HepG2 (cell line): ENCODE measurements at regions not wholly inside any gene's neighbourhood (a gene's known extent, or its start where the extent isn't known, plus 50 kb on each side); places are given as distances from the start of the nearest gene placed in this dataset.

Experiments used
- DMTF1 ChIP-seq: sonication (generic); formaldehyde crosslinking; IDR thresholded peaks from 2 replicates; pipeline ENCODE4 v1.4.0; 2020; ENCODE audit warnings: mild to moderate bottlenecking, missing genetic modification reagents
- GTF3A ChIP-seq: sonication (generic); formaldehyde crosslinking; conservative IDR thresholded peaks from 2 replicates; pipeline ENCODE4 v1.4.0; 2020; ENCODE audit warnings: mild to moderate bottlenecking, missing genetic modification reagents
- JUN ChIP-seq: sonication (generic); formaldehyde crosslinking; IDR thresholded peaks from 2 replicates; pipeline ENCODE4 v1.4.0; 2020; ENCODE audit warnings: mild to moderate bottlenecking, missing genetic modification reagents
- KLF16 ChIP-seq, 2 experiments: sonication (generic) in 1 of 2; formaldehyde crosslinking in 1 of 2; IDR thresholded peaks; 2 replicates each; pipeline versions ENCODE4 v1.6.1 to v1.8.0; 2016 to 2023; ENCODE audit warnings: missing genetic modification reagents in 2 of 2, missing compliant biosample characterization in 1 of 2
- MED1 ChIP-seq: sonication (generic); formaldehyde crosslinking; IDR thresholded peaks from 2 replicates; pipeline ENCODE4 v1.4.0; 2020; ENCODE audit warnings: missing genetic modification reagents
- MEIS1 ChIP-seq: sonication (generic); formaldehyde crosslinking; IDR thresholded peaks from 2 replicates; pipeline ENCODE4 v1.9.0; 2021; ENCODE audit warnings: mild to moderate bottlenecking, missing genetic modification reagents, moderate library complexity, borderline replicate concordance
- ONECUT2 ChIP-seq: sonication (generic); formaldehyde crosslinking; IDR thresholded peaks from 2 replicates; pipeline ENCODE4 v1.4.0; 2020; ENCODE audit warnings: missing genetic modification reagents
- POLR2A ChIP-seq, 2 experiments: IDR thresholded peaks; 2 replicates each; pipeline ENCODE4 v1.6.1; 2011; ENCODE audit warnings: low read depth in 2 of 2, low read length in 2 of 2, mild to moderate bottlenecking in 1 of 2, moderate library complexity in 1 of 2; ENCODE audit not compliant: insufficient read depth in 1 of 2
- RNF219 ChIP-seq: sonication (generic); formaldehyde crosslinking; IDR thresholded peaks from 2 replicates; pipeline ENCODE4 v1.5.0; 2020; ENCODE audit warnings: mild to moderate bottlenecking, missing genetic modification reagents
- SATB2 ChIP-seq: sonication (generic); formaldehyde crosslinking; IDR thresholded peaks from 2 replicates; pipeline ENCODE4 v1.5.0; 2020; ENCODE audit warnings: missing genetic modification reagents
- SMC3 ChIP-seq: IDR thresholded peaks from 2 replicates; pipeline ENCODE4 v1.6.1; 2011; ENCODE audit warnings: low read length, improper control_type of control experiment
- SNAPC2 ChIP-seq: sonication (generic); formaldehyde crosslinking; IDR thresholded peaks from 2 replicates; pipeline ENCODE4 v1.8.1; 2022; ENCODE audit warnings: mild to moderate bottlenecking, missing genetic modification reagents
- ZNF17 ChIP-seq: sonication (generic); formaldehyde crosslinking; IDR thresholded peaks from 2 replicates; pipeline ENCODE4 v1.5.0; 2020; ENCODE audit warnings: mild to moderate bottlenecking, missing genetic modification reagents
- ZNF20 ChIP-seq: sonication (generic); formaldehyde crosslinking; IDR thresholded peaks from 2 replicates; pipeline ENCODE4 v1.4.0; 2020; ENCODE audit warnings: mild to moderate bottlenecking, moderate library complexity, missing genetic modification reagents
- ZNF224 ChIP-seq: sonication (generic); formaldehyde crosslinking; IDR thresholded peaks from 2 replicates; pipeline ENCODE4 v1.5.0; 2020; ENCODE audit warnings: mild to moderate bottlenecking, missing genetic modification reagents
- ZNF251 ChIP-seq: sonication (generic); formaldehyde crosslinking; IDR thresholded peaks from 2 replicates; pipeline ENCODE4 v1.9.0; 2021; ENCODE audit warnings: mild to moderate bottlenecking, missing genetic modification reagents
- ZNF431 ChIP-seq: sonication (generic); formaldehyde crosslinking; IDR thresholded peaks from 2 replicates; pipeline ENCODE4 v1.9.0; 2022; ENCODE audit warnings: missing genetic modification reagents, low read depth, mild to moderate bottlenecking, borderline replicate concordance
- ZNF432 ChIP-seq: sonication (generic); formaldehyde crosslinking; IDR thresholded peaks from 2 replicates; pipeline ENCODE4 v1.5.0; 2020; ENCODE audit warnings: missing genetic modification reagents, mild to moderate bottlenecking, borderline replicate concordance
- ZNF652 ChIP-seq: IDR thresholded peaks from 2 replicates; pipeline ENCODE4 v1.6.1; 2016; ENCODE audit warnings: low read depth, borderline replicate concordance
- ZNF746 ChIP-seq: sonication (generic); formaldehyde crosslinking; IDR thresholded peaks from 2 replicates; pipeline ENCODE4 v1.8.0; 2022; ENCODE audit warnings: mild to moderate bottlenecking, missing genetic modification reagents
- ZNF776 ChIP-seq: sonication (generic); formaldehyde crosslinking; IDR thresholded peaks from 2 replicates; pipeline ENCODE4 v1.4.0; 2020; ENCODE audit warnings: mild to moderate bottlenecking, missing genetic modification reagents
- TF ChIP-seq, protein P1 (sequence below): sonication (generic); formaldehyde crosslinking; conservative IDR thresholded peaks from 2 replicates; pipeline ENCODE4 v1.4.0; 2020; ENCODE audit warnings: missing genetic modification reagents
- TF ChIP-seq, protein P2 (sequence below): sonication (generic); formaldehyde crosslinking; IDR thresholded peaks from 2 replicates; pipeline ENCODE4 v1.5.0; 2020; ENCODE audit warnings: mild to moderate bottlenecking, missing genetic modification reagents

- TF ChIP-seq SATB2 (CRISPR knock-in tag) (peak; percentile 59; the same call in 1 of the 2 replicates), MEIS1 (no peak), POLR2A (IDR thresholded peaks at IDR 0.05; ENCODE audit: insufficient read depth in 1 of 2, low read depth in 2 of 2, low read length in 2 of 2) (no peak), SMC3 (no peak), ZNF652 (CRISPR knock-in tag) (no peak), ZNF20 (CRISPR knock-in tag) (no peak), ONECUT2 (CRISPR knock-in tag) (0 out of 2 replicates have a peak, but pooled peaks have one; percentile 15), ZNF746 (CRISPR knock-in tag) (no peak), GTF3A (CRISPR knock-in tag) (no peak), SNAPC2 (CRISPR knock-in tag) (no peak), MED1 (peak; percentile 74), ZNF224 (CRISPR knock-in tag) (no peak), DMTF1 (CRISPR knock-in tag) (no peak), KLF16 (CRISPR knock-in tag; IDR thresholded peaks at IDR 0.05) (no peak), ZNF776 (CRISPR knock-in tag) (no peak), RNF219 (CRISPR knock-in tag) (no peak), ZNF432 (CRISPR knock-in tag) (no peak), ZNF431 (CRISPR knock-in tag) (no peak; the same call in 1 of the 2 replicates), ZNF17 (CRISPR knock-in tag) (no peak), JUN (0 out of 2 replicates have a peak, but pooled peaks have one; percentile 52), ZNF251 (CRISPR knock-in tag) (no peak)
- TF ChIP-seq, protein P1, sequence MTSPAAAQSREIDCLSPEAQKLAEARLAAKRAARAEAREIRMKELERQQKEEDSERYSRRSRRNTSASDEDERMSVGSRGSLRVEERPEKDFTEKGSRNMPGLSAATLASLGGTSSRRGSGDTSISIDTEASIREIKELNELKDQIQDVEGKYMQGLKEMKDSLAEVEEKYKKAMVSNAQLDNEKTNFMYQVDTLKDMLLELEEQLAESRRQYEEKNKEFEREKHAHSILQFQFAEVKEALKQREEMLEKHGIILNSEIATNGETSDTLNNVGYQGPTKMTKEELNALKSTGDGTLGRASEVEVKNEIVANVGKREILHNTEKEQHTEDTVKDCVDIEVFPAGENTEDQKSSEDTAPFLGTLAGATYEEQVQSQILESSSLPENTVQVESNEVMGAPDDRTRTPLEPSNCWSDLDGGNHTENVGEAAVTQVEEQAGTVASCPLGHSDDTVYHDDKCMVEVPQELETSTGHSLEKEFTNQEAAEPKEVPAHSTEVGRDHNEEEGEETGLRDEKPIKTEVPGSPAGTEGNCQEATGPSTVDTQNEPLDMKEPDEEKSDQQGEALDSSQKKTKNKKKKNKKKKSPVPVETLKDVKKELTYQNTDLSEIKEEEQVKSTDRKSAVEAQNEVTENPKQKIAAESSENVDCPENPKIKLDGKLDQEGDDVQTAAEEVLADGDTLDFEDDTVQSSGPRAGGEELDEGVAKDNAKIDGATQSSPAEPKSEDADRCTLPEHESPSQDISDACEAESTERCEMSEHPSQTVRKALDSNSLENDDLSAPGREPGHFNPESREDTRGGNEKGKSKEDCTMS (CRISPR knock-in tag), result no peak
- TF ChIP-seq, protein P2, sequence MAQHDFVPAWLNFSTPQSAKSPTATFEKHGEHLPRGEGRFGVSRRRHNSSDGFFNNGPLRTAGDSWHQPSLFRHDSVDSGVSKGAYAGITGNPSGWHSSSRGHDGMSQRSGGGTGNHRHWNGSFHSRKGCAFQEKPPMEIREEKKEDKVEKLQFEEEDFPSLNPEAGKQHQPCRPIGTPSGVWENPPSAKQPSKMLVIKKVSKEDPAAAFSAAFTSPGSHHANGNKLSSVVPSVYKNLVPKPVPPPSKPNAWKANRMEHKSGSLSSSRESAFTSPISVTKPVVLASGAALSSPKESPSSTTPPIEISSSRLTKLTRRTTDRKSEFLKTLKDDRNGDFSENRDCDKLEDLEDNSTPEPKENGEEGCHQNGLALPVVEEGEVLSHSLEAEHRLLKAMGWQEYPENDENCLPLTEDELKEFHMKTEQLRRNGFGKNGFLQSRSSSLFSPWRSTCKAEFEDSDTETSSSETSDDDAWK (CRISPR knock-in tag), result no peak
Measured at GRCh38 chr4:123599061-123599919, 202.7 kb downstream of the SPRY1 start (continued).
